Dendritic cell treated with granulocyte-macrophage colony-stimulating factor and Interleukin-4, amounts not matched to agents 40 ng/mL and 50 ng/mL, for 4 days (primary cell): ENCODE measurements at regions not wholly inside any gene's neighbourhood (a gene's known extent, or its start where the extent isn't known, plus 50 kb on each side); places are given as distances from the start of the nearest gene placed in this dataset.

Experiments used
- H3K27ac Mint-ChIP-seq: one replicate; pipeline ENCODE4 v1.8.0; 2022; ENCODE audit warnings: mild to moderate bottlenecking, mixed read lengths
- H3K27me3 Mint-ChIP-seq: one replicate; pipeline ENCODE4 v1.8.0; 2022; ENCODE audit warnings: mild to moderate bottlenecking, mixed read lengths
- H3K36me3 Mint-ChIP-seq: one replicate; pipeline ENCODE4 v1.8.0; 2022; ENCODE audit warnings: low read depth, mixed read lengths
- H3K4me1 Mint-ChIP-seq: one replicate; pipeline ENCODE4 v1.8.0; 2022; ENCODE audit warnings: low read depth, mixed read lengths
- H3K4me3 Mint-ChIP-seq: one replicate; pipeline ENCODE4 v1.8.0; 2022; ENCODE audit warnings: mild to moderate bottlenecking, moderate library complexity, mixed read lengths
- H3K9me3 Mint-ChIP-seq: one replicate; pipeline ENCODE4 v1.8.0; 2022; ENCODE audit warnings: mixed read lengths
- intact Hi-C: fragments of 100-400 bp; cut with micrococcal nuclease; formaldehyde crosslinking; loops from one replicate; pipeline ENCODE4 v1.15.0; 2022

- H3K27me3 Mint-ChIP-seq, result peaks cover 2% of the 10 kb centered on the region
- H3K27ac Mint-ChIP-seq, result no peak overlapping the region
- intact Hi-C loops, result loop anchor here (5.0 kb wide), 3 partner anchors 125 to 200 kb away; no protein-coding TSS in a partner anchor
- H3K36me3 Mint-ChIP-seq, result no peaks in the 10 kb centered on the region
- H3K4me1 Mint-ChIP-seq, result peaks cover 25% of the 10 kb centered on the region
- no peaks in the 10 kb centered on the region for H3K9me3 Mint-ChIP-seq
- H3K4me3 Mint-ChIP-seq, result no peak overlapping the region
These were observed 105.6 kb upstream of the STK17B start for GRCh38 chr2:196277002-196277401.

GRCh38 chr2:196278491-196278911, 107.1 kb upstream of the STK17B start:
- Mint-ChIP-seq H3K36me3 (no peaks in the 10 kb centered on the region), H3K9me3 (no peaks in the 10 kb centered on the region), H3K27me3 (peaks cover 5% of the 10 kb centered on the region), H3K4me3 (no peak overlapping the region), H3K4me1 (peaks cover 25% of the 10 kb centered on the region), H3K27ac (no peak overlapping the region)
- intact Hi-C loops, result loop anchor here (5.0 kb wide), 3 partner anchors 126 to 201 kb away; no protein-coding TSS in a partner anchor

- no peaks in the 10 kb centered on the region for H3K9me3 Mint-ChIP-seq
- no peak overlapping the region for H3K4me3 Mint-ChIP-seq
- peaks cover 16% of the 10 kb centered on the region for H3K4me1 Mint-ChIP-seq
- peaks cover 5% of the 10 kb centered on the region for H3K27me3 Mint-ChIP-seq
- H3K27ac Mint-ChIP-seq, result no peak overlapping the region
- intact Hi-C loops, result loop anchor here (5.0 kb wide), 3 partner anchors 127 to 202 kb away; no protein-coding TSS in a partner anchor
- H3K36me3 Mint-ChIP-seq, result no peaks in the 10 kb centered on the region
These were observed 108.2 kb upstream of the STK17B start for GRCh38 chr2:196279541-196279940.

- Mint-ChIP-seq H3K4me1 (peaks cover 9% of the 10 kb centered on the region), H3K27ac (no peak overlapping the region), H3K9me3 (no peaks in the 10 kb centered on the region), H3K27me3 (peaks cover 3% of the 10 kb centered on the region), H3K36me3 (no peaks in the 10 kb centered on the region), H3K4me3 (no peak overlapping the region)
- intact Hi-C loops, result no loop called here
These were observed 112.9 kb upstream of the STK17B start for GRCh38 chr2:196284144-196284844.

GRCh38 chr2:196284866-196285557, 113.6 kb upstream of the STK17B start:
- H3K36me3 Mint-ChIP-seq, result no peaks in the 10 kb centered on the region
- no peaks in the 10 kb centered on the region for H3K9me3 Mint-ChIP-seq
- intact Hi-C loops, result no loop called here
- H3K27ac Mint-ChIP-seq, result no peak overlapping the region
- H3K4me1 Mint-ChIP-seq, result peaks cover 9% of the 10 kb centered on the region
- peaks cover 3% of the 10 kb centered on the region for H3K27me3 Mint-ChIP-seq
- H3K4me3 Mint-ChIP-seq, result no peak overlapping the region

- Mint-ChIP-seq H3K9me3 (no peaks in the 10 kb centered on the region), H3K4me3 (no peak overlapping the region), H3K36me3 (no peaks in the 10 kb centered on the region), H3K27ac (no peak overlapping the region), H3K4me1 (peaks cover 9% of the 10 kb centered on the region), H3K27me3 (peaks cover 3% of the 10 kb centered on the region)
- intact Hi-C loops, result no loop called here
These were observed 115.4 kb upstream of the STK17B start for GRCh38 chr2:196286821-196287220.

GRCh38 chr2:196287523-196287922, 116.1 kb upstream of the STK17B start:
- intact Hi-C loops, result no loop called here

GRCh38 chr2:196288006-196288538, 116.7 kb upstream of the STK17B start:
- intact Hi-C loops, result no loop called here

More at GRCh38 chr2:196287523-196287922, 116.1 kb upstream of the STK17B start:
- Mint-ChIP-seq H3K27me3 (peaks cover 3% of the 10 kb centered on the region), H3K36me3 (no peaks in the 10 kb centered on the region), H3K4me1 (peaks cover 10% of the 10 kb centered on the region), H3K4me3 (no peak overlapping the region), H3K27ac (no peak overlapping the region), H3K9me3 (no peaks in the 10 kb centered on the region)

GRCh38 chr2:196289000-196289399, 117.6 kb upstream of the STK17B start:
- no peaks in the 10 kb centered on the region for H3K27me3 Mint-ChIP-seq
- no peaks in the 10 kb centered on the region for H3K9me3 Mint-ChIP-seq
- H3K4me1 Mint-ChIP-seq, result peaks cover 18% of the 10 kb centered on the region
- H3K27ac Mint-ChIP-seq, result no peak overlapping the region
- H3K36me3 Mint-ChIP-seq, result no peaks in the 10 kb centered on the region
- intact Hi-C loops, result no loop called here
- no peak overlapping the region for H3K4me3 Mint-ChIP-seq

More at GRCh38 chr2:196288006-196288538, 116.7 kb upstream of the STK17B start:
- Mint-ChIP-seq H3K27ac (no peak overlapping the region), H3K4me3 (no peak overlapping the region), H3K27me3 (no peaks in the 10 kb centered on the region), H3K36me3 (no peaks in the 10 kb centered on the region), H3K4me1 (peaks cover 15% of the 10 kb centered on the region), H3K9me3 (no peaks in the 10 kb centered on the region)

GRCh38 chr2:196290136-196290535, 118.8 kb upstream of the STK17B start:
- intact Hi-C loops, result loop anchor here (5.0 to 10.0 kb wide), 2 partner anchors 158 to 465 kb away; no protein-coding TSS in a partner anchor
- Mint-ChIP-seq H3K27ac (no peak overlapping the region), H3K27me3 (no peaks in the 10 kb centered on the region), H3K36me3 (no peaks in the 10 kb centered on the region), H3K4me3 (no peak overlapping the region), H3K9me3 (no peaks in the 10 kb centered on the region), H3K4me1 (peaks cover 18% of the 10 kb centered on the region)

GRCh38 chr2:196290569-196290968, 119.2 kb upstream of the STK17B start:
- intact Hi-C loops, result loop anchor here (5.0 to 10.0 kb wide), 2 partner anchors 158 to 464 kb away; no protein-coding TSS in a partner anchor
- Mint-ChIP-seq H3K4me1 (peaks cover 18% of the 10 kb centered on the region), H3K27me3 (no peaks in the 10 kb centered on the region), H3K36me3 (no peaks in the 10 kb centered on the region), H3K27ac (no peak overlapping the region), H3K4me3 (no peak overlapping the region), H3K9me3 (no peaks in the 10 kb centered on the region)

- Mint-ChIP-seq H3K9me3 (no peaks in the 10 kb centered on the region), H3K4me1 (peaks cover 18% of the 10 kb centered on the region), H3K4me3 (no peak overlapping the region), H3K27ac (no peak overlapping the region), H3K36me3 (no peaks in the 10 kb centered on the region), H3K27me3 (no peaks in the 10 kb centered on the region)
- intact Hi-C loops, result loop anchor here (5.0 to 10.0 kb wide), 2 partner anchors 159 to 463 kb away; no protein-coding TSS in a partner anchor
These were observed 120.0 kb upstream of the STK17B start for GRCh38 chr2:196291426-196291825.

GRCh38 chr2:196291873-196292800, 120.8 kb upstream of the STK17B start:
- Mint-ChIP-seq H3K27me3 (no peaks in the 10 kb centered on the region), H3K36me3 (no peaks in the 10 kb centered on the region), H3K9me3 (no peaks in the 10 kb centered on the region), H3K4me3 (no peak overlapping the region), H3K4me1 (peaks cover 18% of the 10 kb centered on the region), H3K27ac (no peak overlapping the region)
- intact Hi-C loops, result loop anchor here (5.0 to 10.0 kb wide), 2 partner anchors 160 to 463 kb away; no protein-coding TSS in a partner anchor
